Endothelial cell of umbilical vein (primary cell): ENCODE measurements at regions not wholly inside any gene's neighbourhood (a gene's known extent, or its start where the extent isn't known, plus 50 kb on each side); places are given as distances from the start of the nearest gene placed in this dataset.

Source experiments
- MYC ChIP-seq: IDR thresholded peaks from one replicate; pipeline ENCODE4 v1.6.1; 2011; ENCODE audit warnings: mild to moderate bottlenecking, low read depth, low read length
- POLR2A ChIP-seq: IDR thresholded peaks from 2 replicates; pipeline ENCODE4 v1.6.1; 2012; ENCODE audit warnings: low read depth, mild to moderate bottlenecking, control low read depth, low read length
- POLR2AphosphoS5 ChIP-seq: IDR thresholded peaks from 2 replicates; pipeline ENCODE4 v1.6.1; 2012; ENCODE audit warnings: low read depth, mild to moderate bottlenecking, control low read depth, low read length, moderate library complexity; ENCODE audit not compliant: insufficient read depth
- TF ChIP-seq, protein P1 (sequence below), 2 donors: IDR thresholded peaks; 1 replicate in 1 of 2; 2 replicates in 1 of 2; pipeline ENCODE4 v1.5.1; 2011; ENCODE audit warnings: low read length in 2 of 2, mild to moderate bottlenecking in 2 of 2, moderate library complexity in 2 of 2, control low read depth in 1 of 2, inconsistent platforms in 1 of 2, low read depth in 1 of 2; ENCODE audit not compliant: insufficient read depth in 1 of 2; ENCODE audit errors: extremely low read depth in 1 of 2

- TF ChIP-seq, protein P1, sequence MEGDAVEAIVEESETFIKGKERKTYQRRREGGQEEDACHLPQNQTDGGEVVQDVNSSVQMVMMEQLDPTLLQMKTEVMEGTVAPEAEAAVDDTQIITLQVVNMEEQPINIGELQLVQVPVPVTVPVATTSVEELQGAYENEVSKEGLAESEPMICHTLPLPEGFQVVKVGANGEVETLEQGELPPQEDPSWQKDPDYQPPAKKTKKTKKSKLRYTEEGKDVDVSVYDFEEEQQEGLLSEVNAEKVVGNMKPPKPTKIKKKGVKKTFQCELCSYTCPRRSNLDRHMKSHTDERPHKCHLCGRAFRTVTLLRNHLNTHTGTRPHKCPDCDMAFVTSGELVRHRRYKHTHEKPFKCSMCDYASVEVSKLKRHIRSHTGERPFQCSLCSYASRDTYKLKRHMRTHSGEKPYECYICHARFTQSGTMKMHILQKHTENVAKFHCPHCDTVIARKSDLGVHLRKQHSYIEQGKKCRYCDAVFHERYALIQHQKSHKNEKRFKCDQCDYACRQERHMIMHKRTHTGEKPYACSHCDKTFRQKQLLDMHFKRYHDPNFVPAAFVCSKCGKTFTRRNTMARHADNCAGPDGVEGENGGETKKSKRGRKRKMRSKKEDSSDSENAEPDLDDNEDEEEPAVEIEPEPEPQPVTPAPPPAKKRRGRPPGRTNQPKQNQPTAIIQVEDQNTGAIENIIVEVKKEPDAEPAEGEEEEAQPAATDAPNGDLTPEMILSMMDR (IDR thresholded peaks at IDR 0.05; ENCODE audit: extremely low read depth in 1 of 2, insufficient read depth in 1 of 2, low read depth in 1 of 2, low read length in 2 of 2): no peak
- TF ChIP-seq POLR2AphosphoS5 (no peak), POLR2A (no peak), MYC (no peak)
Observed at GRCh38 chr1:234933475-234933874, 195.2 kb downstream of the TOMM20 start.
